ENCODE measurements at regions not wholly inside any gene's neighbourhood (a gene's known extent, or its start where the extent isn't known, plus 50 kb on each side); places are given as distances from the start of the nearest gene placed in this dataset.

DNA sequence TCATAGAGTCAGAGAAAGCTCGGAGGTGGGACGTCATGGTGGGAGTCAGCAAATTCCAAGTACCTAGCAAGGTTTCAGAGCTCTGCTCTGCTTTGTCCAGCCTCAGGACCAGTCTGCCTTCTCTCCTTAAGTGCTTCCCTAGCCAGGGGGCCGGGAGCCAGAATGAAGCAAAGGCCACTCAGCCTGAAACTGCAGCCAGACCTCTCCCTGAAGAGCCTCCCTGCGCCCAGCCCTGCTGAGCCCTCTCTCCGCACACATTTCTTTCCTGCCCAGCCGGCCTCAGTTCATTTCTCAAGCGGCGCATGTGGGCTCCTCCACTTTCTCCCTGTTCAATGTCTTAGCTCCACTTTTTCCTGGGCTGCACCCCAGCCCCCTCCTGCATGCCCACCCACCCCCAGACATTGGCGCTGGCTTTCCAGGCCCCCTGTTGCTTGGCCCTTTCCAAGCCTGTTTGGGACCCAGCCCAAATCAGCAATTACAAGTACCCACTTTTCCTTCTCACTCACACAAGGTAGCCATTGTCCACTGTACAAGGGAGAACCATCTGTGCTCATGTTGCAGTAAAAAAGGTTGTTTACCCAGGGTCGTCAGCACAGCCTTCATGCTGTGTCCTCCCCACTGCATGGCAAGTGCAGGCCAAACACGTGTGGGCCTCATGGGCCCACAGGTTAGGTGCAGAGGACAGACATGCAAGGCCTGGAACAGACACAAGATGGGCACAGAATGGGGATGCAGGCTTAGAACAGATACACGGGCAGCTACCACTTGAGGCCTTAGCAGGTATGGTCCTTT, 147.1 kb downstream of the MRPL14 start:
- no peak for DNase-seq (ENCODE audit: low read depth)
- no peak overlapping the region for H3K4me3 ChIP-seq (ENCODE audit: control insufficient read depth, low read depth, low read length)
- TF ChIP-seq, protein P1, sequence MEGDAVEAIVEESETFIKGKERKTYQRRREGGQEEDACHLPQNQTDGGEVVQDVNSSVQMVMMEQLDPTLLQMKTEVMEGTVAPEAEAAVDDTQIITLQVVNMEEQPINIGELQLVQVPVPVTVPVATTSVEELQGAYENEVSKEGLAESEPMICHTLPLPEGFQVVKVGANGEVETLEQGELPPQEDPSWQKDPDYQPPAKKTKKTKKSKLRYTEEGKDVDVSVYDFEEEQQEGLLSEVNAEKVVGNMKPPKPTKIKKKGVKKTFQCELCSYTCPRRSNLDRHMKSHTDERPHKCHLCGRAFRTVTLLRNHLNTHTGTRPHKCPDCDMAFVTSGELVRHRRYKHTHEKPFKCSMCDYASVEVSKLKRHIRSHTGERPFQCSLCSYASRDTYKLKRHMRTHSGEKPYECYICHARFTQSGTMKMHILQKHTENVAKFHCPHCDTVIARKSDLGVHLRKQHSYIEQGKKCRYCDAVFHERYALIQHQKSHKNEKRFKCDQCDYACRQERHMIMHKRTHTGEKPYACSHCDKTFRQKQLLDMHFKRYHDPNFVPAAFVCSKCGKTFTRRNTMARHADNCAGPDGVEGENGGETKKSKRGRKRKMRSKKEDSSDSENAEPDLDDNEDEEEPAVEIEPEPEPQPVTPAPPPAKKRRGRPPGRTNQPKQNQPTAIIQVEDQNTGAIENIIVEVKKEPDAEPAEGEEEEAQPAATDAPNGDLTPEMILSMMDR (IDR thresholded peaks at IDR 0.05; ENCODE audit: control insufficient read depth, insufficient read depth, low read depth, low read length, missing control alignments): no peak

DNA sequence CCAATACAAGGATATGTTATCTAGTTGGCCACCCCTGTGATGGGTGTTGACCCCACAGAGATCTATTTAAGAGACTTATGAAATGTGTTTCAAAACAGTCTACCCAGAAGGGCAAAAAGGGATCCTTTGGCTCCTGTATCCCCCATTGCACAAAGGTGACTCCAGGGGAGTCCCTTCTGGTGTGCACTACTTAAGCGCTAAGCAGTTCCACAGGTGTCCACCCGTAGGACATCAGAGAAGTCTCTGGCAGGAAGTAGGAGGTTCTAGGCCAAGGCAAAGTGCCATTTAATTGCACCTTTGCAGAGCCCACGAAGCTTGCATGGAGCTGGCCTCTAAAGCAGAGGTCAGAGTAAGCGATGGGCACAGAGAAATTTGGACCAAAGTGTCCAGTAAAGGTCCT, 147.7 kb downstream of the MRPL14 start:
- DNase-seq (ENCODE audit: low read depth): no peak
- TF ChIP-seq, protein P1 (IDR thresholded peaks at IDR 0.05; ENCODE audit: control insufficient read depth, insufficient read depth, low read depth, low read length, missing control alignments): no peak
- H3K4me3 ChIP-seq (ENCODE audit: control insufficient read depth, low read depth, low read length): no peak overlapping the region

DNA sequence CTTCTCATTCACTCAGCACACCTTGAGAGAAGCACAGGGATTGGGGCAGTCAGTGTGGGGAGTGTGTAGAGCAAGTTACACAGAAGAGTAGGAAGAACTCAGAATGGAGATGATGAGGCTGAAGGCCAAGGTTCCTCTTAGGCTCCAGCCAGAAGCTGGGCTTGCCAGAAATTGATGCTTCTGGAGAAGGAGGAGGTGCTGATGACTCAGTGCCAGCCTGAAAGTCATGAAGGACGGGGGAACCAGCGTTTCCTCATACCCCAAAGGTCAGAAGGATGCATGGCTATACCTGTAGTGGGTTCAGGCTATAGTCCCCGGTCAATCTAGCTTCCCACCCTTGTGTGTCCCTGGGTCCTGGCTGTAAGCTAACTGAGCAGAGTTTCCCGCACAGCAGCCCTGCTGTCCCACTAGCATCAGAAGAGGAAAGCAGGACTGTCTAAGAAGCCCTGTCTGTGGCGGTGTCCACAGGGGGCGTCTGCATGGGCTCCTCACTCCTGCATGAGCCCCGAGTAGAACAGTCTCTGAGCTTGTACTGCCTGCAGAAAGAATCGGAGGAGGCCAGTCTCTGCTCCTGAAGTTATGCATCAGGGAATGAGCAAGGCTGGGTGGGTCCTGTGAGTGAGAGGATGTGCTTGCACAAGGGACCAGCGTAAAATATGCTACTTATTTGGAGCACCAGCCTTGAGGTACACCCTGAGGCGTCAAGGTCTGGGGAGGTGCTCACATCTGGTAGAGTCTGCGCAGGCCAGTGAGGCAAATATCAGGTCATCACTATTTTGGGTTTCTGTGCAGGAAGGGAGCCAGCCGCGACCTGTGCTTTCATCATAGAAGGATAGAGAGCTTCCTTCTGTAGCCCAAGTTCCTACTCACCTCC, 148.5 kb downstream of the MRPL14 start:
- no peak for DNase-seq (ENCODE audit: low read depth)
- TF ChIP-seq, protein P1 (IDR thresholded peaks at IDR 0.05; ENCODE audit: control insufficient read depth, insufficient read depth, low read depth, low read length, missing control alignments): no peak
- no peak overlapping the region for H3K4me3 ChIP-seq (ENCODE audit: control insufficient read depth, low read depth, low read length)

DNA sequence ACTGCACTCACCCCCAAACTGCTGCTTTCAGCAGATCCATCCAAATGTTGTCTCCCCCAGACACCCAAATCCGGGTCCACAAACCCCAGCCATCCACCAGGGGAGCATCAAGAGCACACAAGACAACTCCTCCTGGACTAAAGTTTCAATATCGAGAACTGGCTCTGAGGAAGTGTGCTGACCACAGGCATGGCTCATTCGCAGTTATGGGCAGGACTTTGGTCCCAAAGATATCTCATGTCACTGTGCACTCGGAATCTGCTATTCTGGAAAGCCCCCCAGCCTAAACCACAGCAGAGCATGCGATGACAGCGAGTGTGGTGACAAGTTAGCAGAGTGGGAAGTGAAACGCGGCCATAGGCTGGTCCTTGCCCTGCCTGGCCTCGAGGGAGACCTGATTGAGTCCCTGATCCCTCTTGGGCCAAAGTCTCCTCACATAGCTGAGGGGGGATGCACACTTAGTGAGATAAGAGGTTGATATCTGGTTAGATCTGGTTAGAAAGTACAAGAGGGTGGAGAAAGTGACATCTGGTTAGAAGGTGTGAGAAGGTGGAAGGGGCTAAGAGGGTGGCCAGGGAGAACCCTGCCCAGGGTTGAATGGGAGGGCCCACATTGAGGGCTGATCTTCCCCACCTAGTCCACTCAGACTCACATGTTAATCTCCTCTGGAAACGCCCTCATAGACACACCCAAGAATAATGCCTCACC, 149.7 kb downstream of the MRPL14 start:
- DNase-seq (ENCODE audit: low read depth): no peak
- H3K4me3 ChIP-seq (ENCODE audit: control insufficient read depth, low read depth, low read length): no peak overlapping the region
- TF ChIP-seq, protein P1 (IDR thresholded peaks at IDR 0.05; ENCODE audit: control insufficient read depth, insufficient read depth, low read depth, low read length, missing control alignments): no peak

DNA sequence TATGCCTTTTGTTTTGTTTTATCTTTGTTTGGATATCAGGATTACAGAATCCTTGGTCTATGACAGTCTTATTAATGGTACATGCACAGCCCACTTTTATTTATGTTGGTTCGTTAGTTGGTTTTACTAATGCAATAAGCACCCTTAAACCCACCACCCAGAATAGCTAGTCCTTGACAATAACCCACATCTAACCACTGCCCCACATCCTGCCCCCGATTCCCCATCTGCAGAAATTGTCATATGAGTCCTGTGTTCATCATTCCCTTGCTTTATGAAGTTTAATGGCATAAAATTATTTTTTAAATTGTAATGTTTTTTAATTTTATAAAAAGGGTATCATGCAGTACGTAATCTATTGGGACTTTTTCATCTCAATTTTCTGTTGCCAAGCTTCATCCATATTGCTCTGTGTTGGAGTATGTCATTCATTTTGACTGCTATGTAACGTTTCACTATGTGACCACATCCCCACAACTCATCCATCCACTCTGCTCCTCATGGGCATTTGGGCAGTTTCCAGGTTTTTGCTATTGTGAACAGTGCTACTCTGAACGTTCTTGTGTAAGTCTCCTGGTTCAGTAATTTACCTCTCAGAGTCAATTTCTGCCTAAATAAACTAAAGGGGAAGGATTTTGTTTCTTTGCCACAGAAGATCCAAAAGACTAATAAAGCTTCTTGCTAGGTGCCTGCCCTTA, 150.4 kb downstream of the MRPL14 start:
- H3K4me3 ChIP-seq (ENCODE audit: control insufficient read depth, low read depth, low read length): no peak overlapping the region
- TF ChIP-seq, protein P1 (IDR thresholded peaks at IDR 0.05; ENCODE audit: control insufficient read depth, insufficient read depth, low read depth, low read length, missing control alignments): no peak
- no peak for DNase-seq (ENCODE audit: low read depth)
